Duodenal mucosa (tissue), 2 donors: ENCODE measurements at regions not wholly inside any gene's neighbourhood (a gene's known extent, or its start where the extent isn't known, plus 50 kb on each side); places are given as distances from the start of the nearest gene placed in this dataset.
"Not testable (repeated sequence)": the region's sequence is repeated elsewhere in the genome, so short reads cannot be mapped to it uniquely, and the experiment has no call there.

Experiments used
- H3K27ac ChIP-seq: one replicate; pipeline ENCODE4 v1.7.0; 2013; ENCODE audit warnings: low read depth, low read length
- H3K27me3 ChIP-seq, 2 donors: one replicate each; pipeline ENCODE4 v1.7.0; 2013; ENCODE audit warnings: low read length in 2 of 2, control low read depth in 1 of 2; ENCODE audit not compliant: insufficient read depth in 2 of 2, control insufficient read depth in 1 of 2
- H3K36me3 ChIP-seq, 2 donors: one replicate each; pipeline ENCODE4 v1.7.0; 2013; ENCODE audit warnings: low read length in 2 of 2, control low read depth in 1 of 2; ENCODE audit not compliant: insufficient read depth in 2 of 2, control insufficient read depth in 1 of 2
- H3K4me1 ChIP-seq, 2 donors: one replicate each; pipeline ENCODE4 v1.7.0; 2013; ENCODE audit warnings: low read length in 2 of 2, control low read depth in 1 of 2; ENCODE audit not compliant: insufficient read depth in 2 of 2, control insufficient read depth in 1 of 2
- H3K4me3 ChIP-seq, 2 donors: one replicate each; pipeline ENCODE4 v1.7.0; 2013; ENCODE audit warnings: low read length in 2 of 2, low read depth in 1 of 2
- H3K9ac ChIP-seq, 2 donors: one replicate each; pipeline ENCODE4 v1.7.0; 2013; ENCODE audit warnings: low read length in 2 of 2, low read depth in 1 of 2
- H3K9me3 ChIP-seq, 2 donors: one replicate each; pipeline ENCODE4 v1.7.0; 2013; ENCODE audit warnings: low read length in 2 of 2, control low read depth in 1 of 2; ENCODE audit not compliant: control insufficient read depth in 1 of 2

- H3K27me3 ChIP-seq, result no peaks in the 10 kb centered on the region
- no peaks in the 10 kb centered on the region for H3K4me1 ChIP-seq
- H3K9ac ChIP-seq, result no peak overlapping the region
- H3K36me3 ChIP-seq, result no peaks in the 10 kb centered on the region
- no peak overlapping the region for H3K4me3 ChIP-seq
- peaks cover 0 to 6% of the 10 kb centered on the region in 2 donors for H3K9me3 ChIP-seq
- H3K27ac ChIP-seq, result no peak overlapping the region
Measured at GRCh38 chr9:74073897-74074296, 423.2 kb upstream of the RORB start.

GRCh38 chr9:74078647-74079046 is 418.5 kb upstream of the RORB start:
- no peak overlapping the region for H3K9ac ChIP-seq
- H3K9me3 ChIP-seq, result peaks cover 0 to 6% of the 10 kb centered on the region in 2 donors
- no peaks in the 10 kb centered on the region for H3K27me3 ChIP-seq
- no peak overlapping the region for H3K27ac ChIP-seq
- no peaks in the 10 kb centered on the region for H3K36me3 ChIP-seq
- H3K4me3 ChIP-seq, result no peak overlapping the region
- H3K4me1 ChIP-seq, result no peaks in the 10 kb centered on the region

- not testable (repeated sequence) for H3K4me3 ChIP-seq, H3K9me3 ChIP-seq, H3K4me1 ChIP-seq, H3K9ac ChIP-seq, H3K27me3 ChIP-seq, H3K36me3 ChIP-seq, H3K27ac ChIP-seq
Measured at GRCh38 chr9:74080652-74081051, 416.5 kb upstream of the RORB start.

- Histone ChIP-seq H3K4me3 (no peak overlapping the region), H3K9ac (no peak overlapping the region), H3K27ac (no peak overlapping the region), H3K27me3 (no peaks in the 10 kb centered on the region), H3K36me3 (no peaks in the 10 kb centered on the region), H3K9me3 (peaks cover 0 to under 1% of the 10 kb centered on the region in 2 donors), H3K4me1 (no peaks in the 10 kb centered on the region)
Measured at GRCh38 chr9:74083681-74084433, 413.3 kb upstream of the RORB start.

- H3K4me3 ChIP-seq, H3K36me3 ChIP-seq, H3K9me3 ChIP-seq, H3K9ac ChIP-seq, H3K4me1 ChIP-seq, H3K27me3 ChIP-seq, H3K27ac ChIP-seq: not testable (repeated sequence)
Measured at GRCh38 chr9:74085384-74086037, 411.6 kb upstream of the RORB start.

- H3K4me1 ChIP-seq, H3K9me3 ChIP-seq, H3K27ac ChIP-seq, H3K4me3 ChIP-seq, H3K36me3 ChIP-seq, H3K9ac ChIP-seq, H3K27me3 ChIP-seq: not testable (repeated sequence)
Measured at GRCh38 chr9:74090921-74091320, 406.2 kb upstream of the RORB start.

GRCh38 chr9:74092491-74092834 is 404.7 kb upstream of the RORB start:
- no peaks in the 10 kb centered on the region for H3K27me3 ChIP-seq
- H3K9me3 ChIP-seq, result no peaks in the 10 kb centered on the region
- H3K4me3 ChIP-seq, result no peak overlapping the region
- H3K36me3 ChIP-seq, result no peaks in the 10 kb centered on the region
- H3K27ac ChIP-seq, result no peak overlapping the region
- no peaks in the 10 kb centered on the region for H3K4me1 ChIP-seq
- H3K9ac ChIP-seq, result no peak overlapping the region

GRCh38 chr9:74094037-74094436 is 403.1 kb upstream of the RORB start:
- H3K9me3 ChIP-seq, H3K36me3 ChIP-seq, H3K4me1 ChIP-seq, H3K9ac ChIP-seq, H3K4me3 ChIP-seq, H3K27me3 ChIP-seq, H3K27ac ChIP-seq: not testable (repeated sequence)

- no peaks in the 10 kb centered on the region for H3K36me3 ChIP-seq
- H3K9me3 ChIP-seq, result no peaks in the 10 kb centered on the region
- no peak overlapping the region for H3K9ac ChIP-seq
- H3K27me3 ChIP-seq, result no peaks in the 10 kb centered on the region
- no peaks in the 10 kb centered on the region for H3K4me1 ChIP-seq
- H3K27ac ChIP-seq, result no peak overlapping the region
- no peak overlapping the region for H3K4me3 ChIP-seq
Measured at GRCh38 chr9:74094766-74095165, 402.4 kb upstream of the RORB start.

- H3K4me3 ChIP-seq, result no peak overlapping the region
- H3K4me1 ChIP-seq, result no peaks in the 10 kb centered on the region
- H3K36me3 ChIP-seq, result no peaks in the 10 kb centered on the region
- H3K27ac ChIP-seq, result no peak overlapping the region
- H3K27me3 ChIP-seq, result no peaks in the 10 kb centered on the region
- H3K9me3 ChIP-seq, result no peaks in the 10 kb centered on the region
- H3K9ac ChIP-seq, result no peak overlapping the region
Measured at GRCh38 chr9:74095925-74096324, 401.2 kb upstream of the RORB start.
